Sigmoid colon (tissue), 4 donors: ENCODE measurements at regions not wholly inside any gene's neighbourhood (a gene's known extent, or its start where the extent isn't known, plus 50 kb on each side); places are given as distances from the start of the nearest gene placed in this dataset.

Experiments
- CTCF ChIP-seq, 4 experiments: fragments of 450-650 bp in 3 of 4; fragments of 200-600 bp in 1 of 4; IDR thresholded peaks; one replicate each; pipeline ENCODE4 v1.5.1; 2016 to 2019; ENCODE audit warnings: antibody characterized with exemption in 4 of 4, mild to moderate bottlenecking in 3 of 4, moderate library complexity in 2 of 4
- POLR2A ChIP-seq, 2 donors: fragments of 450-650 bp; IDR thresholded peaks; one replicate each; pipeline ENCODE4 v1.6.1; 2016; ENCODE audit warnings: antibody characterized with exemption in 2 of 2, mild to moderate bottlenecking in 2 of 2, moderate library complexity in 2 of 2
- POLR2AphosphoS5 ChIP-seq, 4 donors: sonication (generic); formaldehyde crosslinking; IDR thresholded peaks; one replicate each; pipeline ENCODE4 v1.6.1; 2017; ENCODE audit warnings: antibody characterized with exemption in 4 of 4

GRCh38 chr3:24040311-24040710 is 95.2 kb downstream of the NR1D2 start:
- peak in 2 of 4 donors; percentile 29 to 33 for TF ChIP-seq POLR2AphosphoS5 (IDR thresholded peaks at IDR 0.05)
- no peak for TF ChIP-seq CTCF (IDR thresholded peaks at IDR 0.05)
- no peak for TF ChIP-seq POLR2A (IDR thresholded peaks at IDR 0.05)
